Stimulated activated CD8-positive, alpha-beta memory T cell treated with anti-CD3 and anti-CD28 coated beads, Interleukin-4, amount 100 ng/mL, for 24 hours (primary cell): ENCODE measurements at regions not wholly inside any gene's neighbourhood (a gene's known extent, or its start where the extent isn't known, plus 50 kb on each side); places are given as distances from the start of the nearest gene placed in this dataset.

ENCODE experiments used
- DNase-seq: peaks from one replicate; pipeline ENCODE4 v3.0.0-alpha.2; 2020; ENCODE audit warnings: low read depth

- DNase-seq, result no peak
Measured at GRCh38 chr14:85974602-85975001, 444.7 kb downstream of the FLRT2 start.

GRCh38 chr14:85963486-85963885 lies 433.5 kb downstream of the FLRT2 start:
- DNase-seq, result no peak

GRCh38 chr14:85960756-85961155 lies 430.8 kb downstream of the FLRT2 start:
- DNase-seq, result no peak

GRCh38 chr14:85959063-85959462 lies 429.1 kb downstream of the FLRT2 start:
- no peak for DNase-seq

GRCh38 chr14:85958069-85958468 lies 428.1 kb downstream of the FLRT2 start:
- no peak for DNase-seq

- DNase-seq, result no peak
Measured at GRCh38 chr14:85953265-85953664, 423.3 kb downstream of the FLRT2 start.

- DNase-seq, result no peak
Measured at GRCh38 chr14:85948153-85948552, 418.2 kb downstream of the FLRT2 start.

GRCh38 chr14:85947461-85948139 lies 417.7 kb downstream of the FLRT2 start:
- no peak for DNase-seq

- DNase-seq, result no peak
Measured at GRCh38 chr14:85943192-85943591, 413.2 kb downstream of the FLRT2 start.

GRCh38 chr14:85934886-85935254 lies 404.9 kb downstream of the FLRT2 start:
- DNase-seq, result no peak

- DNase-seq, result peak; percentile 9
Measured at GRCh38 chr14:85934123-85934885, 404.4 kb downstream of the FLRT2 start.

GRCh38 chr14:85921241-85921640 lies 391.3 kb downstream of the FLRT2 start:
- no peak for DNase-seq

GRCh38 chr14:85917716-85918115 lies 387.8 kb downstream of the FLRT2 start:
- no peak for DNase-seq

- DNase-seq, result no peak
Measured at GRCh38 chr14:85915711-85916110, 385.8 kb downstream of the FLRT2 start.

GRCh38 chr14:85912141-85912540 lies 382.2 kb downstream of the FLRT2 start:
- no peak for DNase-seq

- DNase-seq, result no peak
Measured at GRCh38 chr14:85911044-85911443, 381.1 kb downstream of the FLRT2 start.

GRCh38 chr14:85909581-85909980 lies 379.6 kb downstream of the FLRT2 start:
- DNase-seq, result no peak

GRCh38 chr14:85907536-85907935 lies 377.6 kb downstream of the FLRT2 start:
- no peak for DNase-seq

- DNase-seq, result no peak
Measured at GRCh38 chr14:85897808-85898207, 367.9 kb downstream of the FLRT2 start.

GRCh38 chr14:85895603-85896002 lies 365.7 kb downstream of the FLRT2 start:
- DNase-seq, result no peak

- DNase-seq, result no peak
Measured at GRCh38 chr14:85892251-85892650, 362.3 kb downstream of the FLRT2 start.

- no peak for DNase-seq
Measured at GRCh38 chr14:85883966-85884365, 354.0 kb downstream of the FLRT2 start.

GRCh38 chr14:85883101-85883500 lies 353.2 kb downstream of the FLRT2 start:
- DNase-seq, result no peak

GRCh38 chr14:85881935-85882334 lies 352.0 kb downstream of the FLRT2 start:
- no peak for DNase-seq
